ENCODE measurements at regions not wholly inside any gene's neighbourhood (a gene's known extent, or its start where the extent isn't known, plus 50 kb on each side); places are given as distances from the start of the nearest gene placed in this dataset.

DNA sequence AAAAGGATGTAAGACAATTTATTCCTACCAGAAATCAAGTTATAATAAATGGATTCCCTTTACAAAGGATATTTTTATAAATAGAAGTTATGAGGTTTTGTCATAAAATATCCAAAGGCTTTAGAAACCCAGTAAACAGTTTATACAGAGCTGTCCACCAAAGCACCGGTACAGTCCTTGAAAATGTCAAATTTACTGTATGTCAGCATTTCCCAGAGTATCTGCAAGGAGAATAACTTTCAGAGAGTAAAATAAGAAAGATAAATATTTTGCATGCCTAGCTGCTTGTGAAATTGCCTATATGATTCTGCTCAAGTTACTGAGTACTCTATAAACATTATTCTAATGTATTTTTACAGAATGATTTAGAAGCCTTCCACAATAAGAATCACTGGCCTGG lies 923.3 kb upstream of the DDX18 start:
- DNase-seq (ENCODE audit: low read depth, low spot score), result no peak
- Histone ChIP-seq H3K27ac (ENCODE audit: low read length) (no peak overlapping the region), H3K4me3 (ENCODE audit: low read length) (no peak overlapping the region), H3K4me1 (ENCODE audit: control insufficient read depth, insufficient read depth, low read length) (no peaks in the 10 kb centered on the region), H3K27me3 (ENCODE audit: control insufficient read depth, insufficient read depth, low read length) (no peaks in the 10 kb centered on the region), H3K9me3 (ENCODE audit: control insufficient read depth, insufficient read depth, low read length) (no peaks in the 10 kb centered on the region), H3K36me3 (ENCODE audit: control insufficient read depth, insufficient read depth, low read length) (no peaks in the 10 kb centered on the region)
- WGBS (ENCODE audit: insufficient coverage, insufficient read length), result no CpG with 5 or more reads among the region's 1 CpG

DNA sequence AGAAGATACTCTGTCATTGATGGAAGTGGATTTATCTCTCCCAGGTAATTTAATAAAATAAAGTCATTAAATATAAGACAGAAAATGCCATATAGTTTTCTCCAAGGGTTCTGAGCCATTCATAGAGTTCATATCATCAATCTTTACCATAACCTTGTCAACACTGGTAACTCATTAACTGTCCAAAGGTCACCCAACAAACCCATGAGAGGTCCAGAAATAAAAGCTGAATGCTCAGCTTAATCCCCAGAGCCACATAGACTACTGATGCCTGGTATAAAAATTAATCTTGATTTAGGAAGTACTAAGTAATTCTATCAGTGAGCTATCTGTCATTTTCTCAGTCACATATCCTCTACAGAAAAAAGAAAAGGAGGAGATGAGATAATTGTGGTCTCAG lies 903.0 kb upstream of the DDX18 start:
- H3K27ac ChIP-seq (ENCODE audit: low read length), result no peak overlapping the region
- H3K36me3 ChIP-seq (ENCODE audit: control insufficient read depth, insufficient read depth, low read length), result no peaks in the 10 kb centered on the region
- H3K27me3 ChIP-seq (ENCODE audit: control insufficient read depth, insufficient read depth, low read length), result no peaks in the 10 kb centered on the region
- DNase-seq (ENCODE audit: low read depth, low spot score), result no peak
- H3K4me3 ChIP-seq (ENCODE audit: low read length), result no peak overlapping the region
- no peaks in the 10 kb centered on the region for H3K4me1 ChIP-seq (ENCODE audit: control insufficient read depth, insufficient read depth, low read length)
- H3K9me3 ChIP-seq (ENCODE audit: control insufficient read depth, insufficient read depth, low read length), result no peaks in the 10 kb centered on the region

GRCh38 chr2:116915673-116916072 lies 898.8 kb upstream of the DDX18 start:
- no peaks in the 10 kb centered on the region for H3K4me1 ChIP-seq (ENCODE audit: control insufficient read depth, insufficient read depth, low read length)
- no CpG with 5 or more reads among the region's 1 CpG for whole genome bisulfite sequencing (ENCODE audit: insufficient coverage, insufficient read length)
- no peak overlapping the region for H3K4me3 ChIP-seq (ENCODE audit: low read length)
- no peaks in the 10 kb centered on the region for H3K27me3 ChIP-seq (ENCODE audit: control insufficient read depth, insufficient read depth, low read length)
- H3K36me3 ChIP-seq (ENCODE audit: control insufficient read depth, insufficient read depth, low read length), result no peaks in the 10 kb centered on the region
- DNase-seq (ENCODE audit: low read depth, low spot score), result no peak
- no peaks in the 10 kb centered on the region for H3K9me3 ChIP-seq (ENCODE audit: control insufficient read depth, insufficient read depth, low read length)
- H3K27ac ChIP-seq (ENCODE audit: low read length), result no peak overlapping the region

GRCh38 chr2:116917196-116917595 lies 897.3 kb upstream of the DDX18 start:
- H3K9me3 ChIP-seq (ENCODE audit: control insufficient read depth, insufficient read depth, low read length), result no peaks in the 10 kb centered on the region
- H3K27ac ChIP-seq (ENCODE audit: low read length), result no peak overlapping the region
- DNase-seq (ENCODE audit: low read depth, low spot score), result no peak
- H3K27me3 ChIP-seq (ENCODE audit: control insufficient read depth, insufficient read depth, low read length), result no peaks in the 10 kb centered on the region
- no peaks in the 10 kb centered on the region for H3K36me3 ChIP-seq (ENCODE audit: control insufficient read depth, insufficient read depth, low read length)
- no peak overlapping the region for H3K4me3 ChIP-seq (ENCODE audit: low read length)
- no peaks in the 10 kb centered on the region for H3K4me1 ChIP-seq (ENCODE audit: control insufficient read depth, insufficient read depth, low read length)

- no CpG with 5 or more reads among the region's 4 CpGs for WGBS (ENCODE audit: insufficient coverage, insufficient read length)
- Histone ChIP-seq H3K36me3 (ENCODE audit: control insufficient read depth, insufficient read depth, low read length) (no peaks in the 10 kb centered on the region), H3K27ac (ENCODE audit: low read length) (no peak overlapping the region), H3K4me3 (ENCODE audit: low read length) (no peak overlapping the region), H3K9me3 (ENCODE audit: control insufficient read depth, insufficient read depth, low read length) (no peaks in the 10 kb centered on the region), H3K27me3 (ENCODE audit: control insufficient read depth, insufficient read depth, low read length) (no peaks in the 10 kb centered on the region), H3K4me1 (ENCODE audit: control insufficient read depth, insufficient read depth, low read length) (no peaks in the 10 kb centered on the region)
- DNase-seq (ENCODE audit: low read depth, low spot score), result no peak
Observed at GRCh38 chr2:116918574-116918973, 895.9 kb upstream of the DDX18 start.

- Histone ChIP-seq H3K9me3 (ENCODE audit: control insufficient read depth, insufficient read depth, low read length) (no peaks in the 10 kb centered on the region), H3K4me3 (ENCODE audit: low read length) (no peak overlapping the region), H3K4me1 (ENCODE audit: control insufficient read depth, insufficient read depth, low read length) (no peaks in the 10 kb centered on the region), H3K27ac (ENCODE audit: low read length) (no peak overlapping the region), H3K36me3 (ENCODE audit: control insufficient read depth, insufficient read depth, low read length) (no peaks in the 10 kb centered on the region), H3K27me3 (ENCODE audit: control insufficient read depth, insufficient read depth, low read length) (no peaks in the 10 kb centered on the region)
- no peak for DNase-seq (ENCODE audit: low read depth, low spot score)
- no CpG with 5 or more reads among the region's 2 CpGs for WGBS (ENCODE audit: insufficient coverage, insufficient read length)
Observed at GRCh38 chr2:116922414-116922813, 892.1 kb upstream of the DDX18 start.

- H3K4me1 ChIP-seq (ENCODE audit: control insufficient read depth, insufficient read depth, low read length), result no peaks in the 10 kb centered on the region
- H3K4me3 ChIP-seq (ENCODE audit: low read length), result no peak overlapping the region
- no peaks in the 10 kb centered on the region for H3K36me3 ChIP-seq (ENCODE audit: control insufficient read depth, insufficient read depth, low read length)
- H3K27me3 ChIP-seq (ENCODE audit: control insufficient read depth, insufficient read depth, low read length), result no peaks in the 10 kb centered on the region
- no peak for DNase-seq (ENCODE audit: low read depth, low spot score)
- H3K27ac ChIP-seq (ENCODE audit: low read length), result no peak overlapping the region
- H3K9me3 ChIP-seq (ENCODE audit: control insufficient read depth, insufficient read depth, low read length), result no peaks in the 10 kb centered on the region
Observed at GRCh38 chr2:116924509-116924908, 890.0 kb upstream of the DDX18 start.

DNA sequence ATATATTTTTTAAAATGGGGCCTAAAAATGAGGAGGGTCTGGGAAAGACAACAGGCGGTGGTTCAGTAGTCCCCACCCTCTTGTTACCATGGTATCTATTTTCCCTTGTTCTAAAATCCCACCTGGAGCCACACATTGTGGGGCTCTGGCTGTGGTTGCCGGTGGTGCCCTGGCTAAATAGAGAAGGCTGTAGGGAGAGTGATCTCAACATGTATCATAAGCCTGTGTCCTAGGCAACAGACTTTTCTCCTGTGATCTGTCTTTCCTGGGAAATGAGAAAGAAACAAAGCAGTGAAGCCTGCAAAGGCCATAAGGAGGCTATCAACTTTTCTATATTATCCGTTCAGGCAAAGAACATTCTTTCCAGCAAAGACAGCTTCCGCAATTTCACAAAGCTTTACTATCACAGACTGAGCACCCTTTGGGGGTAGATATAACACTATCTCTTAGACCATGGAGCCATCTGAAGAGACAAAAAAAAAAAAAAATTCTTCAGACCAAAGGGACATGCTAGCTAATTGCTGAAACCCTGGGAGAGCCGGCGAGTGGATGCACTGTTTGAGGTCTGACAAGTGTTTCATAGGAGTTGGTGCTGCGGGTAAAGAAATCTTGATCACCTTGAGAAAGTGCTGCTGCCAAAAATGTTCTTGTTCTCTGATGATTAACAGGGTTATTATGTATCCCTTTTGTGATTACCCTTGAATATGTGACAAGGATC lies 879.2 kb upstream of the DDX18 start:
- Histone ChIP-seq H3K27ac (ENCODE audit: low read length) (no peak overlapping the region), H3K4me1 (ENCODE audit: control insufficient read depth, insufficient read depth, low read length) (no peaks in the 10 kb centered on the region), H3K27me3 (ENCODE audit: control insufficient read depth, insufficient read depth, low read length) (no peaks in the 10 kb centered on the region), H3K36me3 (ENCODE audit: control insufficient read depth, insufficient read depth, low read length) (no peaks in the 10 kb centered on the region), H3K9me3 (ENCODE audit: control insufficient read depth, insufficient read depth, low read length) (no peaks in the 10 kb centered on the region), H3K4me3 (ENCODE audit: low read length) (no peak overlapping the region)
- no peak for DNase-seq (ENCODE audit: low read depth, low spot score)
- no CpG with 5 or more reads among the region's 7 CpGs for WGBS (ENCODE audit: insufficient coverage, insufficient read length)

- Histone ChIP-seq H3K4me1 (ENCODE audit: control insufficient read depth, insufficient read depth, low read length) (no peaks in the 10 kb centered on the region), H3K27me3 (ENCODE audit: control insufficient read depth, insufficient read depth, low read length) (no peaks in the 10 kb centered on the region), H3K9me3 (ENCODE audit: control insufficient read depth, insufficient read depth, low read length) (no peaks in the 10 kb centered on the region), H3K27ac (ENCODE audit: low read length) (no peak overlapping the region), H3K4me3 (ENCODE audit: low read length) (no peak overlapping the region), H3K36me3 (ENCODE audit: control insufficient read depth, insufficient read depth, low read length) (no peaks in the 10 kb centered on the region)
- no peak for DNase-seq (ENCODE audit: low read depth, low spot score)
Observed at GRCh38 chr2:116948258-116948657, 866.2 kb upstream of the DDX18 start.

DNA sequence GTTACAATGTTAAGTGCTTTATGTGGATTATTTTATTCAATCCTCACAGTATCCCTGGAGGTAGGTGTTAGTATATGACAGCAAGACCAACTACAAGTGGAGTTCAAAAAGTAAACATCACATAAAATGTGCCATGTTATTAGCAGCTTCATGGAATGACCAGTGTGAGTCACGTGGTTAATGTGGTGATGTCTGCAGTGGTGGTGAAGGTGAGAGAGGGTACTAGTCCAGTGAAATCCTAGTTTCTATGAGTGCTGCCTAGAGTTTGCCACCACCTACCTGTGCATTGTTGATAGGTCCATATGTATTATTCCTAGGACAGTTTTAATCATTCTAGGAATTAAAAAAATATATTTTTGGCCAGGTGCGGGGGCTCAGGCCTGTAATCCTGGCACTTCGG lies 865.2 kb upstream of the DDX18 start:
- Histone ChIP-seq H3K4me3 (ENCODE audit: low read length) (no peak overlapping the region), H3K36me3 (ENCODE audit: control insufficient read depth, insufficient read depth, low read length) (no peaks in the 10 kb centered on the region), H3K27ac (ENCODE audit: low read length) (no peak overlapping the region), H3K4me1 (ENCODE audit: control insufficient read depth, insufficient read depth, low read length) (no peaks in the 10 kb centered on the region), H3K9me3 (ENCODE audit: control insufficient read depth, insufficient read depth, low read length) (no peaks in the 10 kb centered on the region), H3K27me3 (ENCODE audit: control insufficient read depth, insufficient read depth, low read length) (no peaks in the 10 kb centered on the region)
- no CpG with 5 or more reads among the region's 3 CpGs for WGBS (ENCODE audit: insufficient coverage, insufficient read length)
- no peak for DNase-seq (ENCODE audit: low read depth, low spot score)

DNA sequence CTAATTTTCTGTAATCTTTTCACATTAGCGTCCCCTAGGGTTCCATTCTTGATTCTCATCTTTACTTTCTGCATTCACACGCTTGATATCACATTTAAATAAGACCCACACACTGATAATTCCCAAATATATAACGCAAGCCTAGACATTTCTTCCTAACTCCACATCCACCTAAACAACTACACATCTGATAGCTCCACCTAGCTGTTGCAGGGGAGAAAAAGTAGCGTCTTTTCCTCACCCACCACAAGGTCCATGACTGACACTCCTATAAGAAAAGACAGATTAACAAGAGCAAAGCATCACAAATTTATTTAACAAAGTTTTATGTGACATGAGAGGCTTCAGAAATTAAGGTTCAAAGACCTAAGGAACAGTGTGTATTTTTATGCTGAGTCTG lies 862.2 kb upstream of the DDX18 start:
- 100% methylated on average over 1 of the region's 4 CpGs for WGBS (ENCODE audit: insufficient coverage, insufficient read length)
- Histone ChIP-seq H3K36me3 (ENCODE audit: control insufficient read depth, insufficient read depth, low read length) (no peaks in the 10 kb centered on the region), H3K4me3 (ENCODE audit: low read length) (no peak overlapping the region), H3K27me3 (ENCODE audit: control insufficient read depth, insufficient read depth, low read length) (no peaks in the 10 kb centered on the region), H3K9me3 (ENCODE audit: control insufficient read depth, insufficient read depth, low read length) (no peaks in the 10 kb centered on the region), H3K27ac (ENCODE audit: low read length) (no peak overlapping the region), H3K4me1 (ENCODE audit: control insufficient read depth, insufficient read depth, low read length) (no peaks in the 10 kb centered on the region)
- peak; percentile 5 for DNase-seq (ENCODE audit: low read depth, low spot score)
